NCI-H1105 treated with DMSO at 0.1 percent for 48 hours (cell line): ENCODE measurements at regions not wholly inside any gene's neighbourhood (a gene's known extent, or its start where the extent isn't known, plus 50 kb on each side); places are given as distances from the start of the nearest gene placed in this dataset.
"Not testable (repeated sequence)": the region's sequence is repeated elsewhere in the genome, so short reads cannot be mapped to it uniquely, and the experiment has no call there.

Source experiments
- DNase-seq: peaks from one replicate; lab custom pipeline; 2025; lab: John Stamatoyannopoulos, UW

DNA sequence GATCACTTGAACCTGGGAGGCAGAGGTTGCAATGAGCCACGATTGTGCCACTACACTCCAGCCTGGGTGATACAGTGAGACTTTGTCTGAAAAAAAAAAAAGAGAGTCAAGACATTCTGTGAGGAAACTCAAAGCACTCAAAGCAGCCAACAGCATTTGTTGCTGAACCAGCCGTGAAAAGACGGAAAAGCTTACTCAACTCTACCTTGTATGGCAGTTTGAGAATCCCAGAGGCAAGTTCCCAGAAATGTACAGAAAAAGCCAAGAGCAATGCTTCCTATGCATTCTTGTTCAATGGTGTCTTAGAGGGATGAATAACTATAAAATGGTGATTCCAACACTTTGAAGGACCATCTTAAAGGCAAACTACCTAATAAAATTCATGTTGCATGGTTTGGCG is 170.2 kb downstream of the HSD17B3 start:
- DNase-seq, result no peak

DNA sequence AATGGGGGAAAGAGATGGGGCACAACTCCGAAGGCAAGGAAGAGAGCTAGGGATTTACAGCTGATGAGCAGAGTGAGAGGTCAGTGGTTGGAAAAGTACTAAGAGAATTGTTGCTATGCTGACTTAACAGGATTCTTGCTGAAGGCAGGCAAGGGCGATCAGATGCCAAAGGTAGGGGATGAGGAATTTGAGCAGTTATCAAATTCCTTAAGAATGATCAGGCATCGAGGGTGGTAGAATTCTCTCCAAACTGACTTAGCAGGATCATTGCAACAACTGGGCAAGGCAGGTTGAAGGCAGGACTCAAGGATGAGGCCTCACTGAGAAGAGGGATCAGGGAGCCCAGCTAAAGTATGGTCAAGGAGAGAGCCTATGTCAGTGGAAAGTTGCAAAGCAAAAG is 171.0 kb downstream of the HSD17B3 start:
- no peak for DNase-seq

DNA sequence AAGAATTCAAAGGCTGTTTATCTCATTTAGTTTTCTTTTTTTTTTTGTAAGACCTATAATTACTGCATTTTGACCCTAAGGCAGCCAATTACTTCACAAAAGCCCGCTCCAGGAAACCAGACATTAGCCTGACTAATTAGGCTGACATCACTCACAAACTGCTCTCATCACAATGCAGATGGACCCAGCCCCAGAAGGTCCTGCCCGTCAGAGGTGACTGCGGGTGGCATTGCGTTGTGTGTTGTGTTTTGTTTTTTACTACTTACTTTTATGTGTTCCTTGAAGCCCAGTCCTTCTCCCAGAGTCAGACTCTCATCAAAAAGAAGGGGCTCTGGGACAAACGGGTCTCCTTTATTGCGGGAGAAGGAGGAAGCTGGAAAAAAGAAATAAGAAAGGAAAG is 172.2 kb downstream of the HSD17B3 start:
- DNase-seq, result peak; percentile 85

DNA sequence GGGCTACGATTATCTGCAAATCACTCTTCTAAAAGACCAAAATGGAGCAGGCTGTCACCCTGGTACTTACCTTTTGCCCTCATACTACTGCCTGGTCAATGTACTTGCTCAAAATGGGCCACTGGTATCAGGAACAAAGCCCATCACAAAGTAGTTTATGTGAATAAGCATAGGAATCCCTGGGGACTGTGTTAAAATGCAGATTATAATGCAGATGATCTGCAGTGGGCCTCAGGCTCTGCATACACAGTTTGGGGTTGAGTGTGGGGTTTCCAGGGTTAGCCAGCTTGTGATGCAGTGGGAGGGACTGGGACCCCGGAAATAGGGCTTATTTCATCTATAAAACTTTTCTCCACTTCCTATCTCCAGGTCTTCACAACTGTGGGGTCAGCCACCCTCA is 173.1 kb downstream of the HSD17B3 start:
- no peak for DNase-seq

DNA sequence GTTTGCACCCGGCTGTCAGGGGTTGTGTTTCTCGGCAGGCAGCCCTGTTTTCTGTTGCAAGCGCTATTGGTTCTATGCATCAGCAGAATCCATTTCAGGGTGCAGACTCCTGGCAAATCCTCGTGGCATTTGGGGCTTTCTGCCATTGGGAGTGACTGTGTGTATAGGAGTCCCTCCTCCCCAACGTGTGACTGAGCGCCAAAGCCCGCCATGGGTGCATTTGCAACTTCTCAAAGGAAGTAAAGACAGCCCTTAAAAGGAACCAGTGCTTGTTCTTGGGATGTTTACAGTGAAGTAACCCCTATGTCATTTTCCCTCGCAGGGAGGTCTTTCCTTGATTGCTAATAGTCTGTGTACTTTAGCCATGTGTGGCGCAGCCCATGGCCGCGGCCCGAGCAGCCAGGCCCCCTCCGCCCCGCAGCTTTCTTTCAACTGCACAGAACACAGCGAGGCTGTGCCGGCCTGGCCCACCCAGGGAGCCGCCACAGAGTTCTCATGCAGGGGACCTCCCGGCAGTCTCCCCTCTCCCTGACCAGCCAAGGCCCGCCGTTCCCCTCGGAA is 175.6 kb downstream of the HSD17B3 start:
- DNase-seq, result no peak

DNA sequence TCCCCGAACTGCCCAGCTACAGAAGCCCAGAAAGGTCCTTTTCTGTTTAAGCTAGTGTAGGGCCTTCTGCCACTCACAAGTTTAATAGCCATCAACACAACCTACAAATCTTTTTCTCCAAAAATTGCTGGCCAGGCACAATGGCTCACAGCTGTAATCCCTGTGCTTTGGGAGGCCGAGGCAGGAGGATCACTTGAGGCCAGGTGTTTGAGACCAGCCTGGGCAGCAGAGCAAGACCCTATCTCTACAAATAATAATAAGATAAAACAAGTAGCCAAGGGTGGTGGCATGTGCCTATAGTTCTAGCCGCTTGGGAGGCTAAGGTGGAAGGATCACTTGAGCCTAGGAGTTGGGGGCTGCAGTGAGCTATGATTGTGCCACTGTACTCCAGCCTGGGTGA is 176.4 kb downstream of the HSD17B3 start:
- no peak for DNase-seq

DNA sequence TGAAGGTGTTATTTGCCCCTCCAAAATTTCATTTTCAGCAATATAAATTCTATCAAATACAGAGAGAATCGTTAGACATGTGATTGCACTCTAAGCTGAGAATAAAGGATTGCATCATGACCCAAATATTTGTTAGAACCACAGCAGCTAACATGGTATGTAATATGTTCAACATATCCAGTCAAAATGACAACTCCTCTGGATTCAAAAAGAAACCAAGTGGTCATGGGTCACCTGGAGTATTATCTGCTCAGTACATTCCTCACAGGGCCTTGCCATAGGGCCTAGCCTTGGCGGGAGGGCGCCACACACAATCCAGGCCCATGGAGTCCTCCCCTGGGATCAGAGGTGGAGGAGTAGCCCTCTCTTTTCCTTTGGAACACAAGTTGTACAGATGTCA is 179.2 kb downstream of the HSD17B3 start:
- DNase-seq, result no peak

DNA sequence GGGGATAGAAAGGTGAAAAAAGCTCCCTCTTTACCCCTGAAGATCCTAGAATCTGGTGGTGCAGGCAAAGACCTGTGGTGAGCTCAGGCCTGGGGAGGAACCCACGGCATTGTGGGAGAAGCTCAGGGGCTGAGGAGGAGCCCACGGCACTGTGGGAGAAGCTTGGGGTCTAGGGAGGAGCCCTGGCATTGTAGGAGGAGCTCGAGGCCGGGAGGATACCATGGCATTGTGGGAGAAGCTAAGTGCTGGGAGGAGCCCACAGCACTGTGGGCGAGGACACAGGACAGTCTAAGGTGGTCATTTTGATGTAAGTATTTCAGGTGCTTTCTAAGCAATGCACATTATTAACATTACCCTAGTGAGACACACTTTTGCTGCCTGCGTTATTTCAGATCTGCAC is 179.7 kb downstream of the HSD17B3 start:
- DNase-seq, result no peak

DNA sequence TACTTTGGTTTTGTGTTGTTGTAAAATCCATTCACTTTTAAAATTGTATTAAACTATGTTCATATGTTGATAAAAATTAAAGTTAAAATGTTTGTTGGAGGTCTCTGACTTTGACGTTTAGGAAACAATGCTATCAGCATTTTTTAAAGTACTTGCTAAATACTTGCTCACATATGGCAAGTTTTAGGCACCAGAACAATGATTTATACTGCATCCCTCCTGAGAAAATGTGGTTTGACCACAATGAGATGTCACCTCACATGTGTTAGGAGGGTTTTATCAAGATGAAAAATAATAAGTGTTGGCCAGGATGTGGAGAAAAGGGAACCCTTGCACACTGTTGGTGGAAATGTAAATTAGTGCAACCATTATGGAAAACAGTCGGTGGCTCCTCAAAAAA is 180.8 kb downstream of the HSD17B3 start:
- no peak for DNase-seq

DNA sequence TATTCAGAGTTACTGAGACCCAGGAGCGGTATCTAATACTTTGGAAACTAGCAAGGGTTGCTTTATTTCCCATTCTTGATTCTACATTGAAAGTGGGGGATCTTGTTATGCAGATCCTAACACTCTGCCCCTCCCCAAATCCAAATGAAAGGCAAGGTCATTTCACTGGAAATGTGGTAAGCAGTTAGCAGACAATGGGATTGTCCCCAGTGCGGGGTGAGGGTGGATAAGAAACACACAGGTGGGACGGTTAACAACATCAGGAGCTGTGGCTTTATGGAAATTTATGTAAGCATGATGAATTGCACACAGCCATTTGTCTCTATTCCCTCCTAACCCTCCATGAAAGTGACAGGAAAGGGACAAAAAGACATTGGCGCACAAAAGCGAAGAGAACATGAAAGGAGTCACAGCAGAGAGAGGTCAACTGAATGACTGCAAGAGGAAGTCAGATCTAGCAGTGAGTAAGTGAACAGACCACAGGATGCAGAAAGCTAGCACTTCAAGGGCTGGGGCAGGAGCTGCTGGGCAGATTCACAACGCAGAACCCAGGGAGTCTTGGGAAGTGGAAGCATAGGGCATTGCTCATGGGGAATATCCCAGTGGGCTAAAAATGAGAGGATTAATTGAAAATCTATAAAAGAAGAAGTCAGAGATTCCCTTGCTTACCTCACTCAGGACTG is 184.4 kb downstream of the HSD17B3 start:
- no peak for DNase-seq

DNA sequence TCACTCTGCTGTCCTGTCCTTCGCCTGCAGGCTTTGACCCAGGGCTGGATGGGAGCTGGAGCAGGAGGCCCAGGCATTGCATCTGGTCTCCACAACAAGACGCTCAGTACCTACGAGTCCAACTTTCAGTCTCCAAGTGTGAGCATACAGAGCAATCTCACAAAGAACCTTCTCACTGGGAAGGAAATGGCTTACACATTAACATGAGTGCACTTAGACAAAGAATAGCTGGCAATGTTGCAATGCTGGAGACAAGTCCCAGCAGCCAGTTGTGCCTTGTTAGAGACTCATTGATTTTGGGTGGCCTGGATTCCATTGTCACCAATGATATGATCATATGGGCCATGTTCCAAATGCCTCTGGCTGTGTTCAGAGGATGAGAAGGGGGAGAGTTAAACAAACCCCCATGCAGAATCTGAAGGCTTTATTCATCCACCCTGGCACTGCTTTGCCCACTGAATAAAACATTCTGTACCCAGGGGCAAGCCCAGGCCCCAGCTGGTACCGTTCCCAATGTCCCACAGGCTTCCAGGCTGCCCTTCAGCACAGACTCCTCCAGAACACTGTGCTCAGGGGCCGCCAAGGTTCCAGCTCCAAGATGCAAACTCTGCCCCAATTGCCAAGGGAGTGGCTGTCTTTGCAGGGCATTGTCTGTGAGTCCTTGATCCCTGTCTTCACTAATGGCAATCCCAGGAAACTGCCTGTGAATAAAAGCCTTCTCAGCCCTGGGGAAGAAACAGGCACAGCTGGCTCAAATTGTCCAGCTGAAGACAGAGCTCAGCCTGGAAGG is 185.5 kb downstream of the HSD17B3 start:
- no peak for DNase-seq

DNA sequence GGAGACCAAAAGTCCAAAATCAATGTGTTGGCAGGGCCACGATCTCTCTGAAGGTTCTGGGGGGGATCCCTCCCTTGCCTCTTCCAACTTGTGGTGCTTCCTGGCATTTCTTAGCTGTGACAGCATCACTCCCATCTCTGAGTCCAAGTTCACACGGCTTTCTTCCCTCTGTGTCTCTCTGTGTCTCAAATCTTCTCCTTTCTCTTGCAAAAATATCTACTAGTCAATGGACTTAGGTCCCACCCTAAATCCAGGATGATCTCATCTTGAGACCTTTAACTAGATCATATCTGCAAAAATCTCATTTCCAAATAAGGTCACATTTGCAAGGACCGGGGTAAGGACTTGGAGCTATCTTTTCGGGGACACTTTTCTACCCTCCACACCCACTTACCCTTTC is 186.1 kb downstream of the HSD17B3 start:
- DNase-seq, result no peak

DNA sequence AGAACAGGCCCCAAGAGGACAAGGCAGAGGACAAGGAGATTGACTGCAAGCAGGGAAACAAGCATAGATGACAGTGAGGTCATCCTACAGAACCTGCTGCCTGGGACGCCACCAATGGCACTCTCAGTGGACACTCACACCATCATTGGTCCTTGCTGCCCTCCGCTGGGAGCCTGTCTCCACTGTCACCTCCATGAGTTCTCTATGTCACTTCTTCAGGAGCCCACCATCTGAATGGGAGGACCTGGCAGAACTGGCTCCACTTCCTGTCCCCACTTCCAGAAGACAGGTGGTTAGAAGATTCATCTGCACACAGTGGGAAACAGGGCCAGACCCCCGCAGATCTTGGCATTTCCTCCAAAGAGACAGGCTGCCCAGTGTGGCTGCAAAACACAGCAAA is 188.9 kb downstream of the HSD17B3 start:
- DNase-seq, result no peak

DNA sequence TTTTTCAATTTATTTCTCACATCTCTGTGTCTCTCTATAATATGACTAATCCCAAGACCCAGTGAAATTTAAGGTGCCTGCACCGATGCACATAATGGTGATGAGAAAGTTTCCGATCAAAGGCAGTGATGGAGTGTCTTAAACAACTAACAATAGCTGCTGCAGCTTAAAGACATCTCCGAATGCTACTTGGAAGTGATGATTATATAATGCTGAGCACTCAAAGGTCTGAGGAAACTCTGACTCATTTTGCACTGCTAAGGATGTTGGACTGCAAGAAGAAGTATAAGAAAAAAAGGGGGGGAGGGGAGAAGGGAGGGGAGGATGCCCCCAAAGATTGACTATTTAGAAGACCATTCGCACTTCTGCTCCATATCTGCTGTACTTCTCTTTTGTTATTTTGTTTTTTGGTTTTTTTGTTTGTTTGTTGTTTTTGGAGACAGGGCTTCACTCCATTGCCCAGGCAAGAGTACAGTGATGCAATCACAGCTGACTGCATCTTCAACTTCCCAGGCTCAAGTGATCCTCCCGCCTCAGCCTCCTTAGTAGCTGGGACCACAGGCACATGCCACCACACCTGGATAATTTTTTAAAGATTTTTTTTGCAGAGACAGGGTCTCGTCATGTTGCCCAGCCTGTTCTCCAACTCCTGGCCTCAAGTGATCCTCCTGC is 192.2 kb downstream of the HSD17B3 start:
- no peak for DNase-seq

DNA sequence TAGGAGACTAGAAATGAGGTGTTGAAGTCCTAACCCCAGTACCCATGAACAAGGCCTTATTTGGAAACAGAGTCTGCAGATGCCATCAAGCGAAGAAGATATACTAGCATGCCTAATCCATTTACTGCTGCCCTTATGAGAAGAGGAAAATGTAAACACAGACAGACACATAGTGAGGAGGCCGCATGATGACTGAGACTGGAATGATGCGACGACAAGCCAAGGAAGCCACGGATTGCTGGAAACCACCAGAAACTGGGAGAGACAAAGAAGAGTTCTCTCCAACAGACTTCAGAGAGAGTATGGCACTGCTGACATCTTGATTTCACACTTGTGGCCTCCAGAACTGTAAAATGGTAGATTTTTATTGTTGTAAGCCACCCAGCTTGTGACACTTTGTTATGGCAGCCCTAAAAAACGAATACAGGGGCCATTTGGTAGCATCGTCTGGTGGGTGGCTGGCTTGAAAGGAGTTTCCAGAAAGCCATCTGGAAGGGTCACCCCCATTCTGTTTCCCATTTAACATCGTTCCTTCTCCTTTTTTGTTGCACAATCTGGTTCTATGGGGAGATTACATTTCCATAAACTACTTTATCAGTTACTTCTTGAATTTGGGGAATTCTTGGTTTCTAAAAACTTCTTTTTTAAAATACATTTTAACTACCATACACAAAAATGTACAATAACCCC is 193.1 kb downstream of the HSD17B3 start:
- no peak for DNase-seq

DNA sequence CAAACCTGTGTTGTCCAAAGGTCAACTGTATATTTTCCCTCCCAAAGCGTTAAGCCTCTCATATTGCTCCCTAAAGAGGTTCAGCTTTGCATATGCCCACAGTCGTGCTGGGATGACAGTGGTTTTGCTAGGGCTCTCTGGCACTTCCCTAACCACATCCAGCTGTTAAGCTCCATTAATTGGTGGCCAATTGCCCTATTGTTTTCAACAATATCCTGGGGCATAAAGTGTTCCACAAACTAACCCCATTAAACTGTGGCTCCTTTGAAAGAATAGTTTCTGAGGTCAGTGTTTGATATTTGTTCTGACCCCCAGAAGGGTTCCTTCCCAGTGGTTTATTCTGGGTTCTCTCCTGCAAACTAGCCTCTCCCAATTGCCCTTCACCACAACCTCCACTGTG is 194.5 kb downstream of the HSD17B3 start:
- no peak for DNase-seq

DNA sequence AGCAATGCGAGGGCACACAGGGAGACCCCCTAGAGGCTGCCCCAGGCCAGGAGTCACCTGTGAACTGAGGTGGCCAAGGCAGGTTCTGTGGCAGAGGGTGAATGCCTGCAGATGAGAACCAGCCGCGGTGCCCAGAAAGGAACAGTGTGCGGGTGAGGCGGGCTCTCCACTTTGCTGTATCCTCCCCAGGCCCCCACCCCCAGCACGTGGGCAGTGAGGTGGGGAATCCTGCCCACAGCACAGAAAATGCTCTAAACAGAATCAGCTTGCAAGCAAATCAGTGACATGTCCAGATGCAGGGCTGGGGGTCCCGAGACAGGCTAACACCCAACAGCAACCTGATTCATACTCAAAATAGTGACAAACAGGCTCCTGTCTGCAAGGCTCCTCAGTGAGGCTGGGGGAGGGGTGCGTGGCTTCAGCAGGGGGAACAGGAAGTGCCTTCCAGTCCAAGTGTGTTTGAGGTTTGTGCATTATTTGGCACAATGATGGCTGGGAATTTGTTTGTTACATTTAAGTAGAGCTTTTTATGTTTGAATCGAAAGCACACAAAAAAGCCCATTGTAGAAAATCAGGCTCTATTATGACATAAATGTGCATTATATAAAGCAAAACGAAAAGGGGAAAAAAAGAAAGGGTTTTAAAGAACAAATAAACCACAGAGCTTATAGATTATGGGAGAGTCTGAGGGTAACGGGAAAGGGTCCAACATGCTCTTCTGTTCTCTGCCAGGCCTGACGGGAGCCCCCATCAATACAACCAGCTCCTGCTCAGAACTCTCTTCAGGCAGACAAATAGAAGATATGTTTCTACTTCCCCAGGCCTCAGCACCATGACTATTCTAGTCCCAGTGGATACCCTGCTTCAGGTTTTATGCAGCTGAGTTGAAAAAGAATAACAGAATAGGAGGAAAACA is 201.3 kb downstream of the HSD17B3 start:
- no peak for DNase-seq

DNA sequence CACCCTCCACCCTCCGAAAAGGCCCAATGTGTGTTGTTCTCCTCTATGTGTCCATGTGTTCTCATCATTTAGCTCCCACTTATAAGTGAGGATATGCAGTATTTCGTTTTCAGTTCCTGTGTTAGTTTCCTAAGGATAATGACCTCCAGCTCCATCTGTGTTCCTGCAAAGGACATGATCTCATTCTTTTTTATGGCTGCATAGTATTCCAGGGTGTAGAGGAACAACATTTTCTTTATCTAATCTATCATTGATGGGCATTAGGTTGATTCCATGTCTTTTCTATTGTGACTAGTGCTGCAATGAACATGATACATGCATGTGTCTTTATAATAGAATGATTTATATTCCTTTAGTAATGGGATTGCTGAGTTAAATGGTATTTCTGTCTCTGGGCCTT is 211.3 kb downstream of the HSD17B3 start:
- DNase-seq, result not testable (repeated sequence)

DNA sequence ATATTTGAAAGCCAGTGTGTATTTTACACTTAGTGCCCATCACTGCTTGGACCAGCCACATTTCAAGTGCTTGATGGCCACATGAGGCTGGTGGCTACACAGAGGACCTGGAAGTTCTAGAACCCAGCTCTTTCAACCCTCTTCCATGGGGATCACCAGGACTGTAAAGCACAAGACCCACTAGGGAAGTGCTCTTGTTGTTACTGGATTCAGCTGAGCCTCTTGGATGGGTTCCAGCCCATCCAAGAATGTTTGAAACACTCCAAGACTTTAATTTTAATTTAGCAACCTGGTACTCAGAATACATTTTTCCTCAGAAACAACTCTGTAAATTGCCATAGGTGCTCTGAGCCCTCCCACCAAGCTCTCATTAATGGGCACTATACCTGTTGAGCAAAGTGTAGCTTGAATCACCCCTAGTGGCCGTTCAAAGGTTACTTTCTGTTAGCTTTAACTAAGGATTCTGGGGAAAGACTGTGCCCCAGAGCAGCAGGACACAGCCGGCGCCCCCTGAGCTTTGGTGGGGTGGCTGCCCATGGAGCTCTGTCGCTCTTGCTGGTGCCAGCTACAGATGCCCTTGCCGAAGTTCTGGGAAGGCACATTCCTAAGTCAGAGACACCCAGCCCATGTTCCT is 212.4 kb downstream of the HSD17B3 start:
- DNase-seq, result no peak

DNA sequence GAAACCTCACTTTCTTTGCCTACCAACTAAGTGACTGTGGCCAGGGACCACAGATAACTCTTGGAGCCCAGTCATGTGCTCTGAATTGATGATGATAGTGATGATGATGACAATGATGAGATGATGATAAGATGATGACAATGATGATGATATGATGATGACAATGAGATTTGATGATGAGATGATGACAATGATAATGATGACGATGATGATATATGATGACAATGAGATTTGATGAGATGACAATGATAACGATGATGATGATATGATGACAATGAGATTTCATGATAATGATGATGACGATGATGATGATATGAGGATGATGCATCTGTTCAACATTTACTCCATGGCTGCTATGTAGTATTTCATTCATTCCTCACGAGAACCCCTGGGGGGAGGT is 213.0 kb downstream of the ERCC6L2 start:
- DNase-seq, result no peak
